CD4-positive, alpha-beta T cell treated with Interleukin-4 for 1 hour (primary cell): ENCODE measurements at regions not wholly inside any gene's neighbourhood (a gene's known extent, or its start where the extent isn't known, plus 50 kb on each side); places are given as distances from the start of the nearest gene placed in this dataset.

Experiments used
- DNase-seq, 2 donors: peaks; one replicate each; pipeline ENCODE4 v3.0.0-alpha.2; 2020 to 2022

DNA sequence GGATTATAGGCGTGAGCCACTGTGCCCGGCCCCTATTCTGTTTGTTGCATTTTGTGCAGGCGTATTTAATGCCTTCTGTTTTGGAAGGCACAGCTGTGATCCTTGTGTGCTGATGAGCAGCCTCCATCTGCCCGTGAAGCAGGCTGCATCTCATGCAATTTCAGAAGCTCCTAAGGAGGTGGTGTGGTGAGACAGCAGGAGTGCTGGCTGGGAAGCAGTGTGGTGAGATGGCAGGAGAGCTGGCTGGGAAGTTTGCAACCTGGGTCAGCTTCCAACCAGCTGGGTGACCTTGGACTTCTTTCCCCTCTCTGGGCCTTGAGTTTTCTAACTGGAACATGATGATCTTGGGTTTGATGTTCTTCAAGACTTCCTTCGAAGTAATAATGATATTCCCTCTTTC lies 525.1 kb downstream of the TBC1D22A start:
- DNase-seq, result no peak

DNA sequence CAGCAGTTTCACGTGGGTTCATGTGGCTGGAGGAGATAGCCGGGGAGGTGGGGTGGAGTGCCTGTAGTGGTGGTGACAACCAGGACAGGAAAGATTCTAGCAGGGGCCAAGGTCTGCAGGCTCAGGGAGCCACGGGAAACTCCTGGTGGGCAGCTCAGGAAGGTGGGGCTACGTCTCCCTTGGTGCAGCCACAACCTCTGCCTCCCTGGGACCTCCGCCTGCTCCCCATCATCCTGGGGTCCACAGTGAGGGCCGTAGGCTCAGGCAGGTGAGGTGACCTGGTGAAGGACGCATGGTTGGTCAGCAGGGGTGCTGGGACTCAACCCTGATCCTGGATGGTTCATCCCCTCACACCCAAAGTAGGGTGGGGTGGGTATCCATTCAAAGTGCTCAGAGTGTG lies 524.1 kb downstream of the TBC1D22A start:
- DNase-seq, result no peak

DNA sequence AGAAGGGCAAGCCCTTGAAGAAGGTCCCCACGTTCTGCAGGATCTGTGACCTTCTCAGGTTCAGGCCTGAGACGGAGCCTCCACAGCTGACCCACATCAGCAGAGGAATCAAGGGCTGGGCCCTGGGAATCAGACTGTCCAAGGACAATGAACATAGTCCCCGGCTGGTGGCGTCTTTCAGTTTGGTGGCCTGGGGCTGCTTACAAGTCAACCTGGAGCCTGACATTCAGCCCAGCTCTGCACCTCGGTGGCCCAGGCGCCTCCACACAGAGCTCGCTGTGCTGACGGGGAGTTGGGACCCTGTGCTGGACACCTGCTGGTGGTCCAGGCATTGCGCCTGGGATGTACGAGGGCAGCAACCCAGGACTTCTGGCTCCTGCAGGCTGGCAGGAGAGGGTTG lies 523.5 kb downstream of the TBC1D22A start:
- DNase-seq, result no peak

DNA sequence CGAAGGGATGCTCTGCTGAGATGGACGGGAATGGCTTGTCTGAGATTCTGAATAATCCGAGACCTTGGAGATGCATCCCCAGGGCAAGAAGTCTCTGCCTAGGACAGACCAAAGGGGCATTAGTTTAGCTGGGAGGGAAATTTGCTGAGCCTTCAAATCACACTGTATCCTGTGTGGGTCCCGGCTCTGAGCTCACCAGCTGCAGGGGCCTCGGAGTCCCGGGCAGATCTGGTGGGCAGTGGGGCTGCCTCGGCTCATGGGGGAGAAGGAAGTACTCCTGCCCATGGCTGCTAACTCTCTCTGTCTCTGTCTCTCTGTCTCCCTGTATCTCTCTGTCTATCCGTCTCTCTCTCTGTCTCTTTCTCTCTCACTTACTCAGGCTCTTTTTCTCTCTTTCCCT lies 522.4 kb downstream of the TBC1D22A start:
- DNase-seq, result no peak

DNA sequence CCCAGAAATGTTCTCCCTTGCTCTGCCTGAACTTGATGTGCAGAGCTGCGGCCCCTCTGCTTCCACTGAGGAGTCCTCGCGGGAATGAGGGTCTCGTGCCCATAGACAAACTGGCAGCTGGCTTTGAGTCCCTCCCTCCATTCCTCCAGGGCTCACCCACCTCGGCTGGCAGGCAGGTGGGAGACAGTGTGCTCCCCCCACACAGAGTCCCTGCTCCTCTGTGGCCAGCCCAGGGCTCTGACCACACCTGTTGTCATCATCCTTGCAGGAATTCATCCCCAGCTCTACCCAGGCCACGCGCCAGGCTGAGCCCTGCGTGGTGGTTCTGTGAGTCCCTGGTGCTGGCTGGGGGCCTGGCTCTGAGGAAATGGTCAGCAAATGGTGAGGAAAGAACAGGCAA lies 521.9 kb downstream of the TBC1D22A start:
- DNase-seq, result no peak

DNA sequence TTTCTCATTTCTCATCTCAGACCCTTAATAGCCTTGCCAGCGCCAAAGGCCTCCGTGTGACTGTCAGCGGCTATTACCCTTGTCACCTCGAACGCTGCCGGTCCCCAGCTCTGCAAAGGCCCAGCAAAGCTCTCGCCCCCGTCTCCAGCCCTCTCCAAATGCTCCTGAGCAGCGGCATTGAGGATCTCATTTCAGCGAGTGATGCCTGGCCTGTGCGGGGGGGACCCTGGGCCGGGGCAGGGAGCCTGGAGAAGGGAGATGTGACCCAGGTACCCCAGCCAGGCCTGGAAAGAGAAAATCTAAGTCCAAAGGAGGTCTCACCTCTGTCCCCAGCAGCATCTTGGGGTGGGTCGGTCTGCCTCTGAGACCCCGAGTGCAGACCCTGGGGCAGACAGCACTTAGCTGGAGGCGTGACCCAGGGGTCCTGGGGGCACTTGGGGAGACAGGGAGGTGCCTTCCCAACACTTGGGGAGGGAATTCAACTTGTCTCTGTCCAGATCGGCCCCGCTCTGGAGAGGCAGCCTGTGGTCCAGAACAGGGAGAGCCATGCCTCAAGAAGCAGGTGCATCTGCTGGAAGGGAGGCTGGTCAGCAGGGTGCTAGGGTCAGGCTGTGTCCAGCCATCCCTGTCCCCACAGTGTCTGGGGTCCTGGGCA lies 521.3 kb downstream of the TBC1D22A start:
- DNase-seq, result no peak

DNA sequence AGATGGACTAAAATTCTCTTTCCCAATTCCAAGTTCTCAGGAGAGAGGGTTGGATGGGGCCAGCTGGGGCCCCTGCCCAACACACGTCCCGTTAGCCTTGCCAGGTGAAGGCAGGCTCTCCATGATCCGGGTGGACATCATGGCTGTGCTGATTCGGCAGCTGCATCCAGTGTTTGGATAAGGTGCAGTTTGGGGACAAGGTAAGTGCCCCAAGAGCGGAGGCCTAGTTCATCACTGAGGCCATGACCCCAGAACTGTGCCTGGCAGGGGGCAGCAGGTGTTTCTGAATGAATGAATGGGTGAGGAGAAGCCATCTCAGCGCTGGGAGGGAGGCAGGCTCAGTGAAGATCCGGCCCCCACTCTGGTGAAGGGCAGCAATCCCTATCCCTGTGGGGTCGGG lies 520.4 kb downstream of the TBC1D22A start:
- no peak for DNase-seq

DNA sequence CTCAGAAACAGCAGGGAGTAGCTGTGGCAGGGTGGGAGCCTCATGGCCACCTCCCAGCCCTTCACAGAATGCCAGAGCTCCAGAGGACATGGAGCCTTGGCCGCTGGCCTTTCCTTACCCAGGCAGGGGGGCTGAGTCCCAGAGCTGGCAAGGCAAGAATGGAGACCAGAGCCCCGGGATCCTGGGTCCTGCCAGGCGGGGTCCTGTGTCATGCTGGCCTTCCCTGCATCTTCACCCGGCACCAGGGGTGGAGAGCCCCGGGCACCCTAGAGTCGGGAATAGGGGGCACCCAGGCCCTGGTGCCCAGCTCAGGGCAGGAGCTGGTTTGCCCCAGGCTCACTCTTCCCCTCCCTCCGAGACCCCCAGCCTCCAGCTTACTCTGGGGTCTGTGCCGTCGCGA lies 519.9 kb downstream of the TBC1D22A start:
- no peak for DNase-seq

DNA sequence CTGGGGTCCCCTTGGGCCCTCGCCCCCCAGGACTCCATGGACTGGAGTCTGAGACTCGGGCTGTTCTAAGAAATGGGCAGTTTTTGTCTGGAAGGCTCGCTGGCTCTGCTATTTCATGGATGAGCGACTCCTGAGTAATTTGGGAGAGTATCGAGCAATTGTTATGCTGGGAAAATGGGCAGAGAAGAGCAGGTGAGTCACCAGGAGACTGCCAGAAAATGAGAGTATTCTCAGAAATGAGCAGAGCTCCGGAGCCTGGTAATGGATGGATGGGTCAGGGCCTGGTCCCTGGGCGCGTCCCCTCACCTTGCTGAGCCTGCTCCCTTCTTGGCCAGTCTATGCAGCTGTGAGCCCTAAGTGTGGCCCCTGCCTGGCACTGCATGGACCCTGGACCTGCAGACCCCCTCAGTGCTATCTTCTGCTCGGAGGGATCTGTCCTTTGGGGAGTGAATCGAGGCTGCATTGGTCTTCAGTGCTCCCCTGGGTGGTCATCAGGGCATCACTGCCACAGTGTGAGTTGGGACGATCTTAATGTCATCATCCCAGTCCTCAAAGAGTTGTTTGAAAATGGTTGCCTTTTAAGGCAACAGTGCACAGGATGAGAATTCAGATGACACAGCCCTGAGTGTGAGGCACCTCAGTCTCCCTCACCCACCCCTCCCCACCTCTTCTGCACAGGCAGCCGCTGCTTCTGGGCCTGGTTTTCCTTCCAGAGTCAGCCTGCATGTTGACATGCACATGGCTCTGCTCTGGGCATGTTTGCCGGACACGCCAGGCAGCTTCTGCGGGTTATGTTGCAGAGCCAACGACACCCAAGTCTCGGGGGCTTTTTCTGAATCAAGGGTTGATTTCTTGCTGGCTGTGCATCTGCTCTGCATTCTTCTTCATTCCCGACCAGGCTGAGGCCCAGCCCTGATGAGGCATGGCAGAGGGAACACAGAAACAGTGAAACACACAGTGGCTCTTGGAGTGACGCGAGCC lies 519.0 kb downstream of the TBC1D22A start:
- no peak for DNase-seq

DNA sequence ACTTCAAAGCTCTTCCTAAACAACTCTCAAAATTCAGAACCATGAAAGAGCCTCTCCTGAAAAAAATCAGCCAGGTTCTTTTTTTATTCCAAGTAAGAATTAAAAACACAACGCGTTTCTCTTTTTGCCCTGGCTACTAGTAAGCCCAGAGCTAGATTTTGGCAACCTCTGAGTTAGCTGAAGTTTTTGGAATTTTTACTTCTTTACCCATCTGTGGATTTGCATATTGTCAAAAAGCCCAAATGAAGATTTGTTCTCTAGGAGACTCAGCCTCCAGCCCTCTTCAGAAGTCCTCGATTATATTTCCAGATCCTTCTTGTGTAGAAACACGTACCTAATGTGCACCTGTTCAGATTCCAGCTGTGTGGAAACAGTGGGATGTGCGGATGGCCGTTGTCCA lies 517.9 kb downstream of the TBC1D22A start:
- DNase-seq, result no peak

DNA sequence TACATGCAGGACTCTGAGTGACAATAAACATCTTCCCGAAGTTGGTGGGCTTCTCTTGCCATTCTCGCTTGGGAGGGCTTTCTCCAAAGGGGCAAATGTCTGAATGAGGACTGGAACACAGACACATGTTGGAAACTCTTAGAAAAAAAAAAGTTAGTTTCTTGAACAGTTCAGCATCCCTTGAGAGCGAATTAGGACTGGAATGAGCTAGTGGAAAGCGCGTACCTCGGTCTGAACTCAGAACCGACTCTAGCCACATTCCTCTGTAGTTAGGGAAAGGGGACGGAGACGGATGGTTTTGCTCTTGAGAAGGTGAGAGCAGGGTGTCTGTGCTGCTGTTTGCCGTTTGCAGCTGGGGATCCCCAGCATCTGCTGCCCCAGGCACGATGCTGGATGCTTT lies 517.3 kb downstream of the TBC1D22A start:
- no peak for DNase-seq

DNA sequence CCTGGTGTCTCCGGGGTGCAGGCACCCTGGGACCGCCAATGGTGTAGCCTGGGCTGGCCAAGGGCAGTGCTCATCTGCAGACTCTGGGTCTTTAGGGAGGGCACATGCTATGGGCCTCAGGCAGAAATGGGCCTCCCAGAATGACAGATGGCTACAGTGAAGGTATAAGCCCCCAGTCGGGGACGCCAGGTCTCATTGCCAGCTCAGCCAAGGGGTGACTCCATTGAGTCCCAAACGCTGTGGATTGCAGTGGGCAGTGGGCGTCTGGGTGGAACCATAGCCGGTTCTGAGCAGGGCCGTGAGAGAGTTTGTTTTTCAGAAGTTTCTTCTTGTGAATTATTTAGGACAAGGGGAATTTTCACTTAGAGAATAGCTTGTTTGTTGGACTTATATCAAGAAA lies 516.9 kb downstream of the TBC1D22A start:
- DNase-seq, result no peak

DNA sequence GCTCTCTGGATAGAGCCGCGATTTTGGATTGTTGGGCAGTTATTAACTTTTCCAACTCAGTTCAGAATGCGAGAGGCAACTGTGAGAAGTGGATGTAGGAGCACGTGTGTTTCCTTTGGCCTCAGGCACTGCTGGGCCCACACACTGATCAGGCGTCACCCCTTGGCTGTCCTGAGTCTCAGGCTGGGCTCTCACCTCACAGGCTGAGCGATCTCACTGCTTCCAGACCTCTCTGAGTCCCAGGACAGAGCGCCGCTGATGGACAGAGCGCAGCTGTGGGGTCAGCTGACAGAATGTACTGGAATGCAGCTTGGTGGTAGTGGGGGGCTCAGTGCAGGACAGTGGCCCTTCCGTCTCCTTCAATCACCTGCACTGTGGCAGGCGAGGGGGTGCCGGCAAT lies 516.2 kb downstream of the TBC1D22A start:
- no peak for DNase-seq

DNA sequence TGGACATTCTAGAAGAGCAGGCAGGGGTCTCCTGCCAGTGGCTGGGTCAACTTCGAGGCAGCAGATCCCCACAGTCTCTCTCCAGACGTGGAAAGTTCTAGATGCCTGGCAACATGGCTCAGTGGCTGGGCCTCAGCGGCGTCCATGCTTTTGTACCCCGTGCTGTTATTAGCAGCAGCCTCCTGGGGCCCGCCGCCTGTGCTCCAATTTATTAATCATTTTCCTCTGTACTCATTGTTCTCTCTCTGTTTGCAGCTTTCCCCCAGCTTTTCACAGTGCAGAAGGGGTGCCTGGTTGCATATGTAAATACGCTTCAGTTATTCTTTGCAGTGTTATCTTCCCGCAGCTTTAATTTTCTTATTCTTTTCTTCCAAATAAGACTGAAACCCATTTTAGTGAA lies 515.1 kb downstream of the TBC1D22A start:
- no peak for DNase-seq

DNA sequence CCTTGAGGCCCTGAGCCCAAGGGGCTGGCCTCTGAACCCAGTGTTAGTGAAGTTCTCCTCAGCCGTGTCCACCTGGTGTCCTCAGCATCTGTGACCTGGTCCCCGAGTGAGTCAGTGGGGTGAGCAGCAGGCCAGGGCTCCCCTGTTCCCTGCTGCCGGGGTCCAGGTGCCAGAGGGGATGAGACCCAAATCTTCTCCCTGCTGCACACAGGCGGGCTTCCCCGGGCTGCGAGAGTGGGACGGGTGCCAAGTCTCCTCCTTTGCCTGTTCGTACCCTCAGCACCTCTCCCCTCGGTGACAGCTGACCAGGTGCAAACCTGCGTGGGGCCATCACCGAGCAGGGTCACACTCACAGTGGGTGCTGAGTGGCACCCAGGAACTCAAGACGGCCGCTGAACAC lies 514.5 kb downstream of the TBC1D22A start:
- DNase-seq, result no peak

DNA sequence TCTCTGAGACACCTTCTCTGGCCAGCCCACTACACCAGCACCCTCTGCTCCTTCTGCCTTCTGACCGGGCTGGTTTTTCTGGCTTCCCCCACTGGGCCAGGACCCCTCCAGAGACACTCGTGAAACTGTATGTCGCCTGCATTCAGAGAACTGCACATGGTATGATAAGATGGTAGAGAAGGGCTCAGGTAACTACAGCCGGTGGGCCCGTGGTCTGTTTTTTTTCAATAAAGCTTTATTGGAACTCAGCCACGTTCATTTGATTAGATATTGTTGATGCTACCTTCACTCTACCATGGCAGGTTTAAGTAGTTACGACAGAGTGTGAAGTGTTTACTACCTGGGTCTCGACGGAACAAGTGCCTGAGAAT lies 514.0 kb downstream of the TBC1D22A start:
- DNase-seq, result no peak

DNA sequence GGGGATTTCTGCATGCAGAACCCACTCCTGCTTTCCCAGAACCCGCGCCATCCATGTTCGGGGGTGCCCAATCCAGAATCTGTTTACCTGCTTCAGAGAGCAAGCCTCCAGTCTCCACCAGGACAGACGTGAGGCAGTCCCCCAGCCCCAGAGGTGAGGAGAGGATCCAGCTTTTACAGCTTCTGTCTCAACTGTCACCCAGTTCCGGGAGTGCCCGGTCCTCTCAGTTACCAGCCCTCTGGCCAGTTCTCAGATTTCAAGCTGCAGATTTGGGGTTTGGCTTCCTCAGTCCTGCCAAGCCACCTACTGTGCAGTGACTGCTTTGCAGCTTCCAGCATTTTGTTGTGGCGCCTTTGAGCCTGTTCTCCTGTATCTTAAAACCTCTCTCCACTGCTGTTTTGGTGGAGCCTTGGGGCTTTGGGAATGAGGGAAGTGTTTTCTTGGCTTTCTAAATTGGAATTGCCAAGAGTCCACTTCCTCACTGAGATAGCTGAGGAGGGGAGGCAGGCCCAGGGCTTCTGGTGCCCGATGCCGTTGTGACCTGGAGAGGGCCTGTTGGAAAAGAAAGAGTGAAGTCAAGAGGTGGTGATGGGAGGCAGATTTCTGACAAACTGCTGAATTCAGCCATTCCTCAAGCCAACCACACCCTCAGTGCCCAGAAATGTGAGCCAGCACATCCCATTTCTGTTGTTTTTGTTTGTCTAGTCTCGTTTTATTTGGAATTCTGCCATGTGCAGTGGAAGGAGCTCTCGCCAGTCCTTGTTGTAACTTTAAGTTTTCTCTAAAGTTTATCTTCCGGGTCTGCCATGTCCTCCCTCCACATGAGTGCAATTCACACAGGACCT lies 513.4 kb downstream of the TBC1D22A start:
- no peak for DNase-seq

DNA sequence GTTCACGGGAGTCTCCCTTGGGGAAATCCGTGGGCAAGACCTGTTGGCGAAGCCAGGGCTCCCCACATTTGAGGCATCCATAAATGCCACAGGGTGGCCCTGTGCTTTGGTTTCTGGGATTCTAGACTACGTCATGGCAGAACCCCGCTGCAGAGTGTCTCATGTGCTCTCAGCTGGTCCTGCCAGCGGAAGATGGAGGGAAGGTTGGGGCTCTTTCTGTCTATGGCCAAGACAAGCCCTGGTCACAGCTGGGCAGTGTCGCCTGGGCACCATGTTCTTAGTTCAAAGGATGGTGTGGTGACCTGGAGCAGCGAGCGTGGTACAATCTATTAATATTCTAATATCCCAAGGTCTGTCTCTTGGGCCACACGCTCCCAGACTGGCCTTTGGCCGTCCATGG lies 511.7 kb downstream of the TBC1D22A start:
- DNase-seq, result no peak

DNA sequence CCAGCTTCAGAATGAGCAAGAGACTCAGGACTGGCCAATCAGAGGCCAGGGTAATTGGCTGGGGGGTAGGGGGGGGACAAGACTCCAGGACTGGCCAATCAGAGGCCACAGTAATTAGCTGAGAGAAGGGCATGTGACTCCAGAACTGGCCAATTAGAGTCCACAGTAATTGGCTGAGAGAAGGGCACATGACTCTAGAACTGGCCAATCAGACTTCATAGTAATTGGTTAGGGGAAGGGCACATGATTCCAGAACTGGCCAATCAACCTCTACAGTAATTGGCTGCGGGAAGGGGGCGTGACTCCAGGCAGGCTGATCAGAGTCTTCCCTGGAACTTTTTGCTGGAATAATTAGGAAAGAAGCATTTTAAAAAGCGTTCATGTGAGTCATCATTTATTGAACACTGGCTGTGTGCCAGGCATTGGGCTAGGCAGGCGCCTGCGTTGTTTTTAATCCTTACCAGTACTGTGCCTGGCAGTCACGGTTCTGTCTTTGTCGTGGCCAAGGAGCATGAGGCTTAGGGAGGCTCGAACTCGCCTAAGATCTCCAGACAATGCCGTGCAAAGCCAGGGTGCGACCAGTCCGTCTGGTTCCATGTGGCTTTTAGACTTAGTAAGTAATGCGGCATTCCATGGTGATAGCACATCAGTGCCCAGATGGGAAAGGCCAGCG lies 508.1 kb downstream of the TBC1D22A start:
- DNase-seq, result no peak

DNA sequence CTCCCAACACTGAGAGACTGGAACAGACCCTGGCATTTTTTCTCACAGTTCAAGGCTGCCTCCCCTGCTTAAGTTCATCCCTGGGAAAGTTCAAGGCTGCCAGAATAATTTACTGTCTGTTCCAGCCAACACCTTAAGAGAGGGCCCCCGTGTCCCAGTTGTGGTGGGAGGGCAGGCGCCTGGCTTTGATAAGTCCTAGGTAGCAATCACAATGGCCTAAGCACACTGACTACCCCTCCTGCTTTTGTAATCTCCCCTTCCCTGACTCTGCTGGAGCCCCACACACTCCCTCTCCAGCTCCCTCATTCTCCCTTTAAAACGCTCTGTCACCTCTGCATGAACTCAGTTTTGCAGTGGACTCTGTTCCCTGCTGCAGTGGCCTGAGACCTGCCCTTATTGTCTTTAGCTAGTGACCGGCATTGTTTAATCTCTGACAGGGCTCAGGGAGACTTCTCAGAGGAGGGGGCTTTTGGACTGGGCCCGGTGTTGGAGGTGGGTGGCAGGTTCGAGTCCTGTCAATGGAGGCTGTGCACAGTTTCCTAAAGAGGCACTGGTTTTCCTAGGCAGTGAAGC lies 507.2 kb downstream of the TBC1D22A start:
- no peak for DNase-seq

DNA sequence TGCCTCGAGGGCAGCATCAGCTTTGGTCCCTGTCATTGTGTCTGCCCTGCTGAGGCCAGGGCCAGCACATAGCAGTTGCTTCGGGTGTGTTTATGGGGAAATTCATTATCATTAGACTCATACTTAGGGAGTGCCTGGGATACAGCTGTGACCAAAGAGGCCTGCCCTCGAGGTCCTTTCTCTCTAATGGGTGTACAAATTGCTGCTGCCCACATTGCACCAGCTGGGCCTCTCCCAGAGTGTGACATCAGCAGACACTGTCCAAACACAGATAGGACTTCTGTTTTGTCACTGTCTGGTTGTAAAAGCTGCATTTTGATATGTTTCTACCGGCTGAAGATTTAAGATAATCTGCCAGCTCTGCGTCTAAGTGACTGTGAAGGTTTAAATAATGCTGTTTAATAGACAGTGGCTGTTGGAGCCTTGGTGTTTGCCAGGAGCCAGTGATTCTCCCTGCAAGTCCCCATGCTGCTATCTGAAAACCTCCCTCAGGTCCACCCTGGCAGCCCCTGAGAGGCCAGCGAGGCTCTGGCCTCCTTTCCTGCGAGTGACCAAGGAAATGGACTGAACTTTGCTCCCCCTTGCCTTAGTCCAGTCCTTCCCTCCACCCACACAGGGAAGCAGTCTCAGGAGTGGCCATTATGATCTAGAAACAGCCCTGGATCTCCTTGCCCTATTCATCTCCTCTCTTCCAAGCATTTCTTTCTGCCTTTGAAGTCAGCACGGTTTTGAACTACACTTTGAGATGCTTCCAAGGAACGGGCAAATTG lies 505.2 kb downstream of the TBC1D22A start:
- DNase-seq, result no peak

DNA sequence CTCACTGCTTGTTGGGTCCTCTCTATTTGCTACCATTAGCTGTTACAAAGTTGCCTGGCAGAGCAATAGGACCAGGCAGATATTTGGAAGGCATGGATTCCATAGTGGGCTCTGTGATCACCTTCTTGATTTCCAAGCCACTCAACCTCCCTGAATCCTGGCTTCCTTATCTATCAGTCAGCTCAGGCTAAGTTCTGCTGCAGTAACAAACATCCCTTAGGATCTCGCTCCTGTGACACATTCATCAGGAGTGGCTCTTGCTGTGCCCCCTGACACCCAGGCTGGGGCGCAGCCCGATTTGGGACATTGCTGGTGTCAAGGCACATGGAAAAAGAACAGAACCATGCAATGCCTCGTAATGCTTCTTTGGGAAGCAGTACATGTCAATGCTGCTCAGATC lies 503.9 kb downstream of the TBC1D22A start:
- DNase-seq, result no peak
